Stomach (tissue), 4 donors: ENCODE measurements at regions not wholly inside any gene's neighbourhood (a gene's known extent, or its start where the extent isn't known, plus 50 kb on each side); places are given as distances from the start of the nearest gene placed in this dataset.

Source experiments
- EP300 ChIP-seq: sonication (generic); formaldehyde crosslinking; IDR thresholded peaks from one replicate; pipeline ENCODE4 v1.6.1; 2017; ENCODE audit warnings: antibody characterized with exemption
- POLR2A ChIP-seq, 4 donors: fragments of 450-650 bp; IDR thresholded peaks; one replicate each; pipeline ENCODE4 v1.6.1; 2016; ENCODE audit warnings: antibody characterized with exemption in 4 of 4, control low read depth in 2 of 4, mild to moderate bottlenecking in 1 of 4, moderate library complexity in 1 of 4
- POLR2AphosphoS5 ChIP-seq, 3 donors: sonication (generic); formaldehyde crosslinking; IDR thresholded peaks; one replicate each; pipeline ENCODE4 v1.6.1; 2016; ENCODE audit warnings: antibody characterized with exemption in 3 of 3
- TF ChIP-seq, protein P1 (sequence below), 7 experiments: fragments of 450-650 bp in 4 of 7; fragments of 200-600 bp in 3 of 7; sonication (generic) in 3 of 7; IDR thresholded peaks; one replicate each; pipeline ENCODE4 v1.5.1; 2016 to 2019; ENCODE audit warnings: antibody characterized with exemption in 7 of 7, control low read depth in 2 of 7, mild to moderate bottlenecking in 1 of 7

DNA sequence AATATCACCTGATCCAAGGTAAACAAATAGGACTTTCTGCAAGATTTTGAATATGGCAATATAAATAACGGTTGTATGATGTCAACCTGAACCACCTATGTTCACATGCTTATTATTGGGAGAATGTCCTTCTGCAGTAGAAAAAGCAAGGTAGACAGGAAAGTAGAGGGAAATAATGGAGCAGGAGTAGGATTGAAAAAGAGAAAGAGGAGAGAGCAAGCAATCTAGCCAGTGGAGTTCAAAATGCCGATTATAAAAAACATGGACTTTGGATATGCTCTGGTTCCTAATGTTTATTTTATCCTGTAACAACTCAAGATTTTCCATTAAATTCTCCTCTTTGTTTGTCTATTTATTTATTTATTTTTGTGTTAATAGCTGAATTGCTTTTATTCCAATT, 878.0 kb upstream of the KCND2 start:
- TF ChIP-seq, protein P1, sequence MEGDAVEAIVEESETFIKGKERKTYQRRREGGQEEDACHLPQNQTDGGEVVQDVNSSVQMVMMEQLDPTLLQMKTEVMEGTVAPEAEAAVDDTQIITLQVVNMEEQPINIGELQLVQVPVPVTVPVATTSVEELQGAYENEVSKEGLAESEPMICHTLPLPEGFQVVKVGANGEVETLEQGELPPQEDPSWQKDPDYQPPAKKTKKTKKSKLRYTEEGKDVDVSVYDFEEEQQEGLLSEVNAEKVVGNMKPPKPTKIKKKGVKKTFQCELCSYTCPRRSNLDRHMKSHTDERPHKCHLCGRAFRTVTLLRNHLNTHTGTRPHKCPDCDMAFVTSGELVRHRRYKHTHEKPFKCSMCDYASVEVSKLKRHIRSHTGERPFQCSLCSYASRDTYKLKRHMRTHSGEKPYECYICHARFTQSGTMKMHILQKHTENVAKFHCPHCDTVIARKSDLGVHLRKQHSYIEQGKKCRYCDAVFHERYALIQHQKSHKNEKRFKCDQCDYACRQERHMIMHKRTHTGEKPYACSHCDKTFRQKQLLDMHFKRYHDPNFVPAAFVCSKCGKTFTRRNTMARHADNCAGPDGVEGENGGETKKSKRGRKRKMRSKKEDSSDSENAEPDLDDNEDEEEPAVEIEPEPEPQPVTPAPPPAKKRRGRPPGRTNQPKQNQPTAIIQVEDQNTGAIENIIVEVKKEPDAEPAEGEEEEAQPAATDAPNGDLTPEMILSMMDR (IDR thresholded peaks at IDR 0.05): no peak
- TF ChIP-seq POLR2A (IDR thresholded peaks at IDR 0.05) (no peak), EP300 (no peak), POLR2AphosphoS5 (IDR thresholded peaks at IDR 0.05) (no peak)
